GM21786 (cell line): ENCODE measurements at regions not wholly inside any gene's neighbourhood (a gene's known extent, or its start where the extent isn't known, plus 50 kb on each side); places are given as distances from the start of the nearest gene placed in this dataset.
A peak's percentile ranks its signal among the peaks of the same experiment; 100 is the strongest.
"Not testable (repeated sequence)": the region's sequence is repeated elsewhere in the genome, so short reads cannot be mapped to it uniquely, and the experiment has no call there.

Experiments used
- ATAC-seq: cut with Tn5 transposase; IDR thresholded peaks from one replicate; pipeline ENCODE4 v1.9.1; 2021; ENCODE audit not compliant: unreplicated experiment

- ATAC-seq = no peak
These were observed 260.1 kb upstream of the EDNRA start for GRCh38 chr4:147220833-147221232.

GRCh38 chr4:147222906-147223305, 258.0 kb upstream of the EDNRA start:
- no peak for ATAC-seq

GRCh38 chr4:147223576-147223975, 257.3 kb upstream of the EDNRA start:
- no peak for ATAC-seq

- ATAC-seq = no peak
These were observed 244.1 kb upstream of the EDNRA start for GRCh38 chr4:147236806-147237205.

DNA sequence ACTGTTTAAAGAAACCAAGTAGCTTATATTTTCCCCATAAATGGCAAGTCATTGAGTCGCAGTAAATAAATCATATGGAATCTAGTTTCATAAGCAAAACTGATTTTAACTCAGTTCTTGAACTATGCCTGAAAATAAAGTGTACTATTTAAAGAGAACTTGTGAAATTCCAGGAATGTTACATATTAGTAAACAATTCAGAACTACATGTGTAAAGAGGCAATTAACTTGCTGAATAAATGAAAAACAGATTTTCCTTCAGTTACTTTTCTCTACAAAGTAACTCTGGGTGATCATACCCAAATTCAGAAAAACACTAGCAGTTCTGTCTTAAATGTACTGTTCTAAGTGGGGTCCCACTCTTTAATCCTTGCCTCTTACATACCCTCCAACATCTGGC, 236.1 kb upstream of the EDNRA start:
- ATAC-seq = no peak

- ATAC-seq = no peak
These were observed 234.8 kb upstream of the EDNRA start for GRCh38 chr4:147246096-147246495.

DNA sequence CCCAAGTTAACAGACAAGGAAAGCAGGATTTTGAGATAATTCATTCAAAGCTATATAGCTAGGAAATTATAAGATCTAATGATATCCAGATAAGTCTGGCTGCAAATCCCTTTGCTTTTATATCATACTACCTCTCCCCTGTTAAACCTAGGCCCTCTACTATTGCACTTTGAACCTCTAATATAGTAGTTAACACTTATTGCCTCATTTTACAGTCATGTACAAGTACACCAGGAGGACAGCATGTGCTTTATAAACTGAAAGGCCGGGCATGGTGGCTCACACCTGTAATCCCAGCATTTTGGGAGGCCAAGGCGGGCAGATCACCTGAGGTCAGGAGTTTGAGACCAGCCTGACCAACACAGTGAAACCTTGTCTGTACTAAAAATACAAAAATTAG, 234.4 kb upstream of the EDNRA start:
- not testable (repeated sequence) for ATAC-seq

DNA sequence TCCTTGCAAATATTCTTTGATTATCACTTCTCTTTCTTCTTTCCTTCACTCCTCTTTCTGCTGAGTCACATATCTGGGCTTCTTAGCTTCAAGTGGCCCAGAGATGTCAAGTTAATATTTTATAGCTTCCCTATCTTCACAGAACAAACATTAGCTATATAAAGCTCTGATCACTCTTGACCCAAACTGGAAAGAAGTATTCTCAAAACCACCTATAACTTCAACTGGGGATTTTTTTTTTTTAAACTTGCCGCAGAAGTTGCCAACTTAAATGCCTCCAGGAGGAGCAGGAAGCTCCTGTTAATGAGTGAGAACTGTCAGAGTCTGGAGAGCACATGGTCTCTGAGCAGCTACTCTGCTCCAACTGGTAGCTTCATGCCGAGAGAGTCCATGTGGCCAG, 233.3 kb upstream of the EDNRA start:
- ATAC-seq = no peak

DNA sequence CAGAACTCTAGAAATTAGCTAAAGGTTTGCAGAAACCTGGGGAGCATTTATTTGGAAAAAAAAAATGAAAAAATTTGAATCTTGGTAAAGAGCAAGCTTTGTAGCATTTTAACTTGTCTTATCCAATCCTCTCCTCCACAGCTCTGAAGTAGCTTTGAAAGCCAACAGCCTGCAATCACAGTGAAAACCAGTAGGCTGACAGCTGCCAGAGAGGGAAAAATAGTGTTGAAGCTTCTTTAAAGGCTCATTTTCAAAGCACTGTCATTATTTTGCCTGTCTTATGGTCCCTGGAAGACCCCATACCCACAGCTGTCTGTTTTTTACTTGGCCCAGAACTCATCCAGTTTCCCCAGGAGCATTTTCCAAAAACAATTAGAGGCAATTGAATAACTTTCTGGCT, 230.8 kb upstream of the EDNRA start:
- no peak for ATAC-seq

GRCh38 chr4:147255268-147255667, 225.6 kb upstream of the EDNRA start:
- ATAC-seq = not testable (repeated sequence)

DNA sequence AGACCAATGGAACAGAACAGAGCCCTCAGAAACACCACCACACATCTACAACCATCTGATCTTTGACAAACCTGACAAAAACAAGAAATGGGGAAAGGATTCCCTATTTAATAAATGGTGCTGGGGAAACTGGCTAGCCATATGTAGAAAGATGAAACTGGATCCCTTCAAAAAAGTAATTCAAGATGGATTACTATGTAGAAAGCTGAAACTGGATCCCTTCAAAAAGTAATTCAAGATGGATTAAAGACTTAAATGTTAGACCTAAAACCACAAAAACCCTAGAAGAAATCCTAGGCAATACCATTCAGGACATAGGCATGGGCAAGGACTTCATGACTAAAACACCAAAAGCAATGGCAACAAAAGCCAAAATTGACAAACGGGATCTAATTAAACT, 221.6 kb upstream of the EDNRA start:
- ATAC-seq = not testable (repeated sequence)

DNA sequence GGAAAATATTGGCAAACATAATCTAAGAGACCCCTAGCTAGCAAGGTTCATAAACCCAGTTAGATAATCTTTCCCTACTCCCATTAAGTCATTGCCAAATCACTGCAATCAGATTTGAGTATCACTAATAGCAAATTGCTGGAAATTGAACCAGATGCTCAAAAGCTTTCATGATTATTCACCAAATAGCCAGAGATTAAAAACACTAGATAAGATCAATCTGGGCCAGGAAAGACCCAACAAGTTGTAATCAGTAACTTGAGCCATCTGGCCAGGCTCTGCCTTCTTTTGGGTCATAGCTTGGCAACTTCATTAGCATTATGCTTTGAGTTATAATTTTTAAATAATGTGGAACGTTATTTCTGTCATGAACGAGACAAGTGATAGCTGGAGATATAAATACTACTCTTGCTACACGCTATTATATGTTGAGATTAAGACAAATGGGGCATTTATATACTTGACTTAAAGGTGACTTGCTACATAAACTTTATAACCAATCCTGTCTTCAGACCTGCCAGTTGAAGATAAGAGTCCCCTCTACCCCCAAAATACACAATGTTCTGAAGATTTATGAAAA, 196.6 kb upstream of the EDNRA start:
- ATAC-seq = no peak

DNA sequence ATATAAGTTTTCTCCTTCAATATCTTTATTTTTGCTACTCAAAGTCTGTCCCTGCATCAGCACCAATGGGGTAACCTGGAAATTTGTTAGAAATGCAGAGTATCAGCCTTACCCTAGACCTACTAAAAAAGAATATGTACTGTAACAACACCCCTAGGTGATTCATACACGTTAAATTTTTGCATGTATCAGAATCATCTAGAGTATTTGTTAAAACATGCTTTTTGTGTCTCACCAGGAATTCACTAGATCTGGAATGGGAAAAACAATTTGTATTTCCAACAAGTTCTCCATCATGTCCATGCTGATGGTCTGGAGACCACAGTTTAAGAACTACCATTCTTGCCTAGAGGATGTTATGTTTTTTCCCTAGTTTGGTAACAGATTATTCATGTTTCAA, 196.0 kb upstream of the EDNRA start:
- no peak for ATAC-seq

DNA sequence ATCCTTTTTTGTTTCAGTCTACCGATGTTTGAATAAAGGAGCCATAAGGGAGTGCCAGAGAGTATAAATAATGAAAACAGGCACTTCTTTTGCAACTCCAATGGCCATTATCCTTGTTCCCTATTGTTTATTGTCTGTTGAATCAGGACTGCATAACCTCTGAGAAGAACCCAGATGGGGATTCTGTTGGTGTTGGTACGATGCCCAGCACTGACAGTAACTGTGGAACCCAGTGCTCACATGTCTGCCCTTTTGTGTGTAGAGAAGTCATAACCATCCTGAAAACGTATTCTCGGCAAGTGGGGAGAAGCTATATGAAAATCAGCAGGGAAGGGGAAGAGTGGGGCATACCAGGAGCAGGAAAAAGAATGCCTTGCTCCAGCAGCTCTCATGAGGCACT, 195.1 kb upstream of the EDNRA start:
- ATAC-seq = no peak

- ATAC-seq = no peak
These were observed 193.9 kb upstream of the EDNRA start for GRCh38 chr4:147286846-147287587.

GRCh38 chr4:147287588-147287890, 193.4 kb upstream of the EDNRA start:
- no peak for ATAC-seq

DNA sequence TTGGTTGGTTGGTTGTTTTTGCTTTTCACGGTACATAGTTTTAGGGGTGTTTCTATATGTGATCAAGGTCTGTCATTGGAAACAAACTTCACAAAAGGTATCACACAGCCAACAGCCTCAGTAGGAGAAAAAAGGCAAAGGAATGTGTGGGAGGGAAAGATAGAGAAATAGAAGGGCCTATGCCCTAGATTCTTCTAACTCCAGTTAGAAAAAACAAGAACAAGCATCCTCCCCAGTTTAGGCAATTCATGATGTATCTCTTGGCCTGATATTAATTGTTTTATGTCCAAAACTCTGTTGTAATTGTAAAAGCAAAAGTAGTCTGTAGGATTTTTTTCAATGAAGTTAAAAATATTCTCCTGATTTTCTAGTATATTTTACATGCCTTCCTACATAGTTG, 192.4 kb upstream of the EDNRA start:
- ATAC-seq = no peak

- no peak for ATAC-seq
These were observed 191.7 kb upstream of the EDNRA start for GRCh38 chr4:147289181-147289580.

DNA sequence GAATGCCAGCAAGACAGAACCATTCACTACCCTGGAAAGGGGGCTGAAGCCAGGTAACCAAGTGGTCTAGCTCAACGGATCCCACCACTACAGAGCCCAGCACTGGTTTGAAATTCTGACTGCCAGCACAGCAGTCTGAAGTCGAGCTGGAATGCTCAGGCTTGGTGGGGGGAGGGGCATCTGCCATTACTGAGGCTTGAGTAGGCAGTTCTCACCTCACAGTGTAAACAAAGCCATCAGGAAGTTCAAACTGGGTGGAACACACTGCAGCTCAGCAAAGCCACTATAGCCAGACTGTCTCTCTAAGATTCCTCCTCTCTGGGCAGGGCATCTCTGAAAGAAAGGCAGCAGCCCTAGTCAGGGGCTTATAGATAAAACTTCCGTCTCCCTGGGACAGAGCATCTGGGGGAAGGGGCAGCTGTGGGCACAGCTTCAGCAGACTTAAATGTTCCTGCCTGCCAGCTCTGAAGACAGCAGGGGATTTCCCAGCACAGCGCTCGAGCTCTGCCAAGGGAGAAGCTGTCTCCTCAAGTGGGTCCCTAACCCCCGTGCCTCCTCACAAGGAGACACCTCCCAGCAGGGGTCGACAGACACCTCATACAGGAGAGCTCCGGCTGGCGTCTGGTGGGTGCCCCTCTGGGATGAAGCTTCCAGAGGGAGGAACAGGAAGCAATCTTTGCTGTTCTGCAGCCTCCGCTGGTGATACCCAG, 188.1 kb upstream of the EDNRA start:
- ATAC-seq = not testable (repeated sequence)

DNA sequence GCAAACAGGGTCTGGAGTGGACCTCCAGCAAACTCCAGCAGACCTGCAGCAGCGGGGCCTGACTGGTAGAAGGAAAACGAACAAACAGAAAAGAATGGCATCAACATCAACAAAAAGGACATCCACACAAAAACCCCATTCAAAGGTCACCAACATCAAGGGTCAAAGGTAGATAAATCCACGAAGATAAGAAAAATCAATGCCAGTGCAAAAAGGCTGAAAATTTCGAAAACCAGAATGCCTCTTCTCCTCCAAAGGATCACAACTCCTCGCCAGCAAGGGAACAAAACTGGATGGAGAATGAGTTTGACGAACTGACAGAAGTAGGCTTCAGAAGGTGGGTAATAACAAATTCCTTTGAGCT, 187.6 kb upstream of the EDNRA start:
- ATAC-seq = not testable (repeated sequence)

DNA sequence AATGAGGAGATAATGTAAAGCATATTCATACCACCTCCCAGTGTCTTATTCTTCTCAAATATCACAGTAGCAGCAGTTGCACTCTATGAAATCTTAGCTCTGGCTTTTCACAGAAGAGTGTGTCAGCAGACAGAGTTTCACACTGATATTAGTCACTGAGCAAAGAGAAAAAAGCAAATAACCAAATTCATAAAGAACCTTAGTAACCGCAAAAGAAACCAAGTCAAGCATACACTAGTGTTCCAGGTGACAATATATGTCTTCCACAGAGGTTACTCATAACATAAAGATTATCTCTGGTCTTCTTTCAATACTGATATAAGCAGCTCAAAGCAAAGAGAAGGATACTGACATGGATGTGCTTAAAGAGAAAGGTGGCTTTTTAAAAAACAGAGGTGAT, 181.7 kb upstream of the EDNRA start:
- peak; percentile 85 for ATAC-seq

- ATAC-seq = no peak
These were observed 177.6 kb upstream of the EDNRA start for GRCh38 chr4:147303174-147303872.
